ENCODE measurements at regions not wholly inside any gene's neighbourhood (a gene's known extent, or its start where the extent isn't known, plus 50 kb on each side); places are given as distances from the start of the nearest gene placed in this dataset.

- intact Hi-C loops (cut with micrococcal nuclease) = no loop called here
- Histone ChIP-seq H3K27me3 (ENCODE audit: low read depth) (peaks cover 84% of the 10 kb centered on the region), H3K36me3 (no peaks in the 10 kb centered on the region), H3K27ac (replicated peaks) (no peak overlapping the region), H3K4me1 (peaks cover 8% of the 10 kb centered on the region), H3K9me3 (replicated peaks) (no peaks in the 10 kb centered on the region), H3K4me3 (peak overlapping the region; percentile 52)
- no peak for DNase-seq
- TF ChIP-seq, protein P1, sequence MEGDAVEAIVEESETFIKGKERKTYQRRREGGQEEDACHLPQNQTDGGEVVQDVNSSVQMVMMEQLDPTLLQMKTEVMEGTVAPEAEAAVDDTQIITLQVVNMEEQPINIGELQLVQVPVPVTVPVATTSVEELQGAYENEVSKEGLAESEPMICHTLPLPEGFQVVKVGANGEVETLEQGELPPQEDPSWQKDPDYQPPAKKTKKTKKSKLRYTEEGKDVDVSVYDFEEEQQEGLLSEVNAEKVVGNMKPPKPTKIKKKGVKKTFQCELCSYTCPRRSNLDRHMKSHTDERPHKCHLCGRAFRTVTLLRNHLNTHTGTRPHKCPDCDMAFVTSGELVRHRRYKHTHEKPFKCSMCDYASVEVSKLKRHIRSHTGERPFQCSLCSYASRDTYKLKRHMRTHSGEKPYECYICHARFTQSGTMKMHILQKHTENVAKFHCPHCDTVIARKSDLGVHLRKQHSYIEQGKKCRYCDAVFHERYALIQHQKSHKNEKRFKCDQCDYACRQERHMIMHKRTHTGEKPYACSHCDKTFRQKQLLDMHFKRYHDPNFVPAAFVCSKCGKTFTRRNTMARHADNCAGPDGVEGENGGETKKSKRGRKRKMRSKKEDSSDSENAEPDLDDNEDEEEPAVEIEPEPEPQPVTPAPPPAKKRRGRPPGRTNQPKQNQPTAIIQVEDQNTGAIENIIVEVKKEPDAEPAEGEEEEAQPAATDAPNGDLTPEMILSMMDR (IDR thresholded peaks at IDR 0.05; ENCODE audit: borderline replicate concordance) = no peak
These were observed 179.8 kb downstream of the FOXA2 start for GRCh38 chr20:22404419-22405170.

- peaks cover 80% of the 10 kb centered on the region for H3K27me3 ChIP-seq (ENCODE audit: low read depth)
- H3K9me3 ChIP-seq (replicated peaks) = no peaks in the 10 kb centered on the region
- intact Hi-C loops (cut with micrococcal nuclease) = no loop called here
- TF ChIP-seq, protein P1 (IDR thresholded peaks at IDR 0.05; ENCODE audit: borderline replicate concordance) = no peak
- H3K27ac ChIP-seq (replicated peaks) = no peak overlapping the region
- H3K36me3 ChIP-seq = no peaks in the 10 kb centered on the region
- H3K4me3 ChIP-seq = peak overlapping the region; percentile 52
- peaks cover 8% of the 10 kb centered on the region for H3K4me1 ChIP-seq
- no peak for DNase-seq
These were observed 180.6 kb downstream of the FOXA2 start for GRCh38 chr20:22403632-22404361.

DNA sequence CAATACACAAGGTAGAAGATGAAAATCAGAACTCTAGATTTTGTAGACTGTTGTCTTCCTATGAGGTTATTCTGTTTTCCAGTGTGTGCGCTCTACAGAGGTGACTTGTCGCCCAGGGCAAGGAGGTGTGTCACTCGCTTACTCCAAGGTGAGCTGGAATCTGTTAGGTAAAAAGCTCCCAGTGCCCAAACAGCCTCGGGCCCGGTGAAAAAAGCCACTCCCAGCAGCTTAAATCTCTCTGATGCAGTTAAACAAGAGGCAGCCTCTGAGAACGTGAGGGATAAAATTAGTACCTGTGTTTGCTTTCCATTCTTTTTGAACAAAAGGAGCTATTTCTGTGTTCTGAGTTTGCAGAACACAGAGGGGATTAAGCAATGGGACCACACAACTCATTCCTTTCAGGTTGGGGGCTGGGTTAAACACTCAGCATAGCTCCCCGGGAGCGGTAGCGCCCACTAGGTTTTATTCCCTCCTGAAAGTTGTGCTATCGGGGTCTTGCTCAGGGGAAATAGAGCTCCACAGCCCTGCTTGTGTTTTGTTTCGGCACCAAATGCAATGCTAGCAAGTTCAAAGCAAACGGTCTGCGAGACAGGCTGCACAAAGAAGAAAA lies 181.2 kb downstream of the FOXA2 start:
- H3K27ac ChIP-seq (replicated peaks) = no peak overlapping the region
- TF ChIP-seq, protein P1 (IDR thresholded peaks at IDR 0.05; ENCODE audit: borderline replicate concordance) = no peak
- H3K4me3 ChIP-seq = peak overlapping the region; percentile 52
- DNase-seq = no peak
- intact Hi-C loops (cut with micrococcal nuclease) = no loop called here
- peaks cover 81% of the 10 kb centered on the region for H3K27me3 ChIP-seq (ENCODE audit: low read depth)
- H3K9me3 ChIP-seq (replicated peaks) = no peaks in the 10 kb centered on the region
- no peaks in the 10 kb centered on the region for H3K36me3 ChIP-seq
- H3K4me1 ChIP-seq = peaks cover 8% of the 10 kb centered on the region

DNA sequence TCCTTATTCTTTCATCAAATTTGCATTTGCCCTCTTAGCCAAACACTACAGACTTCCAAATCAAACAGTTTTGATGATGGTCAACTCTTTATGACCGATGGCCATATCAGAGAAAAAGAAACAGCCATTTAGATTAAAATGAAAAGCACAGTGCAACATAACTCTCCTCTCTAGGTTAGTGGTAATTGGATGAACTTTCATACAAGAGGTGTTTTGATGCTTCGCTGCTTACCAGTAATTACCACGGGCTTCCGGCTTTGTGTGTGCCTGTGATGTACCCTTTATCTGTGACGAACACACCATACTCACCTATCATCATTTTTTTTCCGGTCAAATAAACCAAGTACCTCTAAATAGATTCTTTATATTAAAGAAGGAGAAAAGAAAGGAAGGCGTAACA lies 181.8 kb downstream of the FOXA2 start:
- Histone ChIP-seq H3K27me3 (ENCODE audit: low read depth) (peaks cover 80% of the 10 kb centered on the region), H3K9me3 (replicated peaks) (no peaks in the 10 kb centered on the region), H3K4me3 (no peak overlapping the region), H3K4me1 (peaks cover 8% of the 10 kb centered on the region), H3K36me3 (no peaks in the 10 kb centered on the region), H3K27ac (replicated peaks) (no peak overlapping the region)
- DNase-seq = no peak
- intact Hi-C loops (cut with micrococcal nuclease) = no loop called here
- TF ChIP-seq, protein P1 (IDR thresholded peaks at IDR 0.05; ENCODE audit: borderline replicate concordance) = no peak

GRCh38 chr20:22400440-22400839 lies 183.9 kb downstream of the FOXA2 start:
- H3K36me3 ChIP-seq = no peaks in the 10 kb centered on the region
- H3K9me3 ChIP-seq (replicated peaks) = no peaks in the 10 kb centered on the region
- TF ChIP-seq, protein P1 (IDR thresholded peaks at IDR 0.05; ENCODE audit: borderline replicate concordance) = no peak
- no peak for DNase-seq
- H3K27me3 ChIP-seq (ENCODE audit: low read depth) = peaks cover 66% of the 10 kb centered on the region
- no peak overlapping the region for H3K27ac ChIP-seq (replicated peaks)
- intact Hi-C loops (cut with micrococcal nuclease) = no loop called here
- H3K4me1 ChIP-seq = peaks cover 8% of the 10 kb centered on the region
- H3K4me3 ChIP-seq = no peak overlapping the region
